Liver (tissue), 8 donors: ENCODE measurements at regions not wholly inside any gene's neighbourhood (a gene's known extent, or its start where the extent isn't known, plus 50 kb on each side); places are given as distances from the start of the nearest gene placed in this dataset.

ENCODE experiments used
- DNase-seq: peaks from one replicate; pipeline ENCODE4 v3.0.0-alpha.2; 2017; ENCODE audit warnings: low spot score
- H3K27ac ChIP-seq, 2 donors: one replicate each; pipeline ENCODE4 v1.7.0; 2013; ENCODE audit warnings: inconsistent platforms in 2 of 2, low read length in 2 of 2, control low read depth in 1 of 2, low read depth in 1 of 2, mild to moderate bottlenecking in 1 of 2
- H3K27me3 ChIP-seq, 4 donors: one replicate each; pipeline versions ENCODE4 v1.6.1 to v1.7.0; 2013; ENCODE audit warnings: low read length in 3 of 4, inconsistent platforms in 1 of 4, mild to moderate bottlenecking in 1 of 4, moderate library complexity in 1 of 4; ENCODE audit not compliant: control insufficient read depth in 4 of 4, insufficient read depth in 4 of 4
- H3K36me3 ChIP-seq, 4 donors: one replicate each; pipeline versions ENCODE4 v1.6.1 to v1.7.0; 2013; ENCODE audit warnings: low read length in 3 of 4, mild to moderate bottlenecking in 3 of 4, low read depth in 1 of 4, moderate library complexity in 1 of 4; ENCODE audit not compliant: control insufficient read depth in 4 of 4, insufficient read depth in 3 of 4
- H3K4me1 ChIP-seq, 4 donors: one replicate each; pipeline versions ENCODE4 v1.6.1 to v1.7.0; 2013; ENCODE audit warnings: low read length in 3 of 4, mild to moderate bottlenecking in 3 of 4, moderate library complexity in 1 of 4; ENCODE audit not compliant: control insufficient read depth in 4 of 4, insufficient read depth in 4 of 4
- H3K4me3 ChIP-seq, 3 donors: one replicate each; pipeline versions ENCODE4 v1.6.1 to v1.7.0; 2013; ENCODE audit warnings: low read length in 3 of 3, control low read depth in 1 of 3, low read depth in 1 of 3, mild to moderate bottlenecking in 1 of 3
- H3K9ac ChIP-seq, 2 donors: one replicate each; pipeline ENCODE4 v1.7.0; 2013; ENCODE audit warnings: low read length in 2 of 2, mild to moderate bottlenecking in 2 of 2, moderate library complexity in 2 of 2, control low read depth in 1 of 2, low read depth in 1 of 2
- H3K9me3 ChIP-seq, 4 donors: one replicate each; pipeline versions ENCODE4 v1.6.1 to v1.7.0; 2013; ENCODE audit warnings: low read length in 3 of 4; ENCODE audit not compliant: control insufficient read depth in 4 of 4
- EGR1 ChIP-seq, 2 donors: IDR thresholded peaks; 2 replicates each; pipeline ENCODE4 v1.6.1; 2016 to 2018; ENCODE audit warnings: antibody characterized with exemption in 2 of 2, low read depth in 2 of 2
- FOXA1 ChIP-seq: IDR thresholded peaks from 2 replicates; pipeline ENCODE4 v1.6.1; 2016; ENCODE audit warnings: antibody characterized with exemption
- FOXA2 ChIP-seq: IDR thresholded peaks from 2 replicates; pipeline ENCODE4 v1.6.1; 2016; ENCODE audit warnings: antibody characterized with exemption
- GABPA ChIP-seq, 2 donors: IDR thresholded peaks in 1 of 2; conservative IDR thresholded peaks in 1 of 2; 2 replicates each; pipeline ENCODE4 v1.6.1; 2016; ENCODE audit warnings: antibody characterized with exemption in 2 of 2, mild to moderate bottlenecking in 1 of 2, moderate library complexity in 1 of 2
- HNF4A ChIP-seq, 2 donors: conservative IDR thresholded peaks; 2 replicates each; pipeline ENCODE4 v1.6.1; 2016; ENCODE audit warnings: antibody characterized with exemption in 2 of 2, mild to moderate bottlenecking in 2 of 2
- HNF4G ChIP-seq: IDR thresholded peaks from 2 replicates; pipeline ENCODE4 v1.6.1; 2016; ENCODE audit warnings: antibody characterized with exemption
- JUND ChIP-seq, 2 donors: IDR thresholded peaks; 2 replicates each; pipeline ENCODE4 v1.6.1; 2016; ENCODE audit warnings: antibody characterized with exemption in 2 of 2
- MAX ChIP-seq: IDR thresholded peaks from 2 replicates; pipeline ENCODE4 v1.6.1; 2016; ENCODE audit warnings: antibody characterized with exemption
- NR2F2 ChIP-seq: IDR thresholded peaks from 2 replicates; pipeline ENCODE4 v1.6.1; 2016; ENCODE audit warnings: antibody characterized with exemption
- RAD21 ChIP-seq, 2 donors: IDR thresholded peaks; 2 replicates each; pipeline ENCODE4 v1.6.1; 2016; ENCODE audit warnings: antibody characterized with exemption in 2 of 2, mild to moderate bottlenecking in 2 of 2
- REST ChIP-seq: IDR thresholded peaks from 2 replicates; pipeline ENCODE4 v1.6.1; 2016; ENCODE audit warnings: antibody characterized with exemption, mild to moderate bottlenecking
- RXRA ChIP-seq, 2 donors: IDR thresholded peaks; 2 replicates each; pipeline ENCODE4 v1.6.1; 2017 to 2018; ENCODE audit warnings: antibody characterized with exemption in 2 of 2, mild to moderate bottlenecking in 1 of 2
- TAF1 ChIP-seq: conservative IDR thresholded peaks from 2 replicates; pipeline ENCODE4 v1.6.1; 2016; ENCODE audit warnings: antibody characterized with exemption, mild to moderate bottlenecking
- YY1 ChIP-seq: IDR thresholded peaks from 2 replicates; pipeline ENCODE4 v1.6.1; 2016; ENCODE audit warnings: antibody characterized with exemption, mild to moderate bottlenecking
- ZBTB33 ChIP-seq: IDR thresholded peaks from 2 replicates; pipeline ENCODE4 v1.6.1; 2016; ENCODE audit warnings: antibody characterized with exemption
- WGBS: extraction: QIAGEN DNeasy Blood & Tissue Kit; methylation state at CpG from one replicate; pipeline ENCODE4 v1.1.7; 2013; 5-methylcytosine and 5-hydroxymethylcytosine counted together
- TF ChIP-seq, protein P1 (sequence below): fragments of 150-350 bp; IDR thresholded peaks from 2 replicates; pipeline ENCODE4 v1.5.1; 2017; ENCODE audit warnings: improper control_type of control experiment, low read depth, low read length; ENCODE audit not compliant: missing input control
- TF ChIP-seq, protein P2 (sequence below): IDR thresholded peaks from 2 replicates; pipeline ENCODE4 v1.6.1; 2016; ENCODE audit warnings: antibody characterized with exemption
- donor health status: healthy.
- donor health status: healthy.
- donor health status: healthy.
- donor health status: healthy.
- donor health status: healthy.

GRCh38 chr4:4783847-4784246 is 75.6 kb upstream of the MSX1 start:
- Histone ChIP-seq H3K27ac (no peak overlapping the region), H3K9me3 (peaks cover 2 to 10% (median 5%) of the 10 kb centered on the region in 4 donors), H3K4me1 (no peaks in the 10 kb centered on the region), H3K9ac (no peak overlapping the region), H3K27me3 (no peaks in the 10 kb centered on the region), H3K36me3 (no peaks in the 10 kb centered on the region), H3K4me3 (no peak overlapping the region)
- 82% methylated on average over 8 of the region's 8 CpGs for WGBS
- TF ChIP-seq HNF4G: no peak
- TF ChIP-seq JUND (IDR thresholded peaks at IDR 0.05): no peak
- TF ChIP-seq TAF1: no peak
- TF ChIP-seq NR2F2: no peak
- TF ChIP-seq GABPA (IDR thresholded peaks at IDR 0.05 in 1 of 2, conservative IDR thresholded peaks at IDR 0.05 in 1 of 2): no peak
- TF ChIP-seq YY1: no peak
- TF ChIP-seq, protein P1, sequence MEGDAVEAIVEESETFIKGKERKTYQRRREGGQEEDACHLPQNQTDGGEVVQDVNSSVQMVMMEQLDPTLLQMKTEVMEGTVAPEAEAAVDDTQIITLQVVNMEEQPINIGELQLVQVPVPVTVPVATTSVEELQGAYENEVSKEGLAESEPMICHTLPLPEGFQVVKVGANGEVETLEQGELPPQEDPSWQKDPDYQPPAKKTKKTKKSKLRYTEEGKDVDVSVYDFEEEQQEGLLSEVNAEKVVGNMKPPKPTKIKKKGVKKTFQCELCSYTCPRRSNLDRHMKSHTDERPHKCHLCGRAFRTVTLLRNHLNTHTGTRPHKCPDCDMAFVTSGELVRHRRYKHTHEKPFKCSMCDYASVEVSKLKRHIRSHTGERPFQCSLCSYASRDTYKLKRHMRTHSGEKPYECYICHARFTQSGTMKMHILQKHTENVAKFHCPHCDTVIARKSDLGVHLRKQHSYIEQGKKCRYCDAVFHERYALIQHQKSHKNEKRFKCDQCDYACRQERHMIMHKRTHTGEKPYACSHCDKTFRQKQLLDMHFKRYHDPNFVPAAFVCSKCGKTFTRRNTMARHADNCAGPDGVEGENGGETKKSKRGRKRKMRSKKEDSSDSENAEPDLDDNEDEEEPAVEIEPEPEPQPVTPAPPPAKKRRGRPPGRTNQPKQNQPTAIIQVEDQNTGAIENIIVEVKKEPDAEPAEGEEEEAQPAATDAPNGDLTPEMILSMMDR: no peak
- no peak for TF ChIP-seq FOXA1
- TF ChIP-seq HNF4A (conservative IDR thresholded peaks at IDR 0.05): no peak
- TF ChIP-seq RAD21 (IDR thresholded peaks at IDR 0.05): no peak
- no peak for TF ChIP-seq REST
- TF ChIP-seq RXRA (IDR thresholded peaks at IDR 0.05): no peak
- TF ChIP-seq MAX: no peak
- TF ChIP-seq FOXA2: no peak
- TF ChIP-seq, protein P2, sequence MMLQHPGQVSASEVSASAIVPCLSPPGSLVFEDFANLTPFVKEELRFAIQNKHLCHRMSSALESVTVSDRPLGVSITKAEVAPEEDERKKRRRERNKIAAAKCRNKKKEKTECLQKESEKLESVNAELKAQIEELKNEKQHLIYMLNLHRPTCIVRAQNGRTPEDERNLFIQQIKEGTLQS: no peak
- DNase-seq: no peak

DNA sequence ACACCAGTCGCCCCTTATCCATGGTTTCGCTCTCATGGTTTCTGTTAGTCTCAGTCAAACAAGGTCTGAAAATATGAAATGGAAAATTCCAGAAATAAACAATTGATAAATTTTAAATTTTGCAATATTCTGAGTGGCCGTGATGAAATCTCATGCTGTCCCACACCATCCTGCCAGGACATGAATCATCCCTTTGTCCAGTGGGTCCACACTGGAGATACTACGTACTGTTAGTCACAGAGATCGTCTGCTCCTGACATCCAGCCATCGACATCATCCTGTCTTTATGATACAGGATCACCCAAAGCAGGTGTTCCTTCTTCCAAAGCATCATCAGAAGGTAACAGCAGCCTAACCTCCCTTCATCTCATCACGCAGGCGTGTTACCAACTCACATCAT is 76.5 kb upstream of the MSX1 start:
- 89% methylated on average over 8 of the region's 8 CpGs for WGBS
- Histone ChIP-seq H3K9ac (no peak overlapping the region), H3K9me3 (peaks cover 0 to 4% (median 2%) of the 10 kb centered on the region in 4 donors), H3K36me3 (no peaks in the 10 kb centered on the region), H3K27me3 (no peaks in the 10 kb centered on the region), H3K27ac (no peak overlapping the region), H3K4me1 (no peaks in the 10 kb centered on the region), H3K4me3 (no peak overlapping the region)
- no peak for DNase-seq
- TF ChIP-seq, protein P1: no peak
- no peak for TF ChIP-seq HNF4G
- no peak for TF ChIP-seq ZBTB33
- TF ChIP-seq, protein P2: no peak
- TF ChIP-seq HNF4A (conservative IDR thresholded peaks at IDR 0.05): no peak
- TF ChIP-seq EGR1 (IDR thresholded peaks at IDR 0.05; ENCODE audit: low read depth in 2 of 2): no peak
